Testis (tissue), 2 donors: ENCODE measurements at regions not wholly inside any gene's neighbourhood (a gene's known extent, or its start where the extent isn't known, plus 50 kb on each side); places are given as distances from the start of the nearest gene placed in this dataset.

Experiments used
- POLR2A ChIP-seq: fragments of 450-650 bp; IDR thresholded peaks from one replicate; pipeline ENCODE4 v1.6.1; 2017; ENCODE audit warnings: antibody characterized with exemption, mild to moderate bottlenecking, moderate library complexity
- TF ChIP-seq, protein P1 (sequence below), 3 experiments: fragments of 450-650 bp in 2 of 3; fragments of 200-600 bp in 1 of 3; sonication (generic) in 1 of 3; IDR thresholded peaks; one replicate each; pipeline ENCODE4 v1.5.1; 2016 to 2019; ENCODE audit warnings: antibody characterized with exemption in 3 of 3, mild to moderate bottlenecking in 2 of 3, moderate library complexity in 1 of 3

DNA sequence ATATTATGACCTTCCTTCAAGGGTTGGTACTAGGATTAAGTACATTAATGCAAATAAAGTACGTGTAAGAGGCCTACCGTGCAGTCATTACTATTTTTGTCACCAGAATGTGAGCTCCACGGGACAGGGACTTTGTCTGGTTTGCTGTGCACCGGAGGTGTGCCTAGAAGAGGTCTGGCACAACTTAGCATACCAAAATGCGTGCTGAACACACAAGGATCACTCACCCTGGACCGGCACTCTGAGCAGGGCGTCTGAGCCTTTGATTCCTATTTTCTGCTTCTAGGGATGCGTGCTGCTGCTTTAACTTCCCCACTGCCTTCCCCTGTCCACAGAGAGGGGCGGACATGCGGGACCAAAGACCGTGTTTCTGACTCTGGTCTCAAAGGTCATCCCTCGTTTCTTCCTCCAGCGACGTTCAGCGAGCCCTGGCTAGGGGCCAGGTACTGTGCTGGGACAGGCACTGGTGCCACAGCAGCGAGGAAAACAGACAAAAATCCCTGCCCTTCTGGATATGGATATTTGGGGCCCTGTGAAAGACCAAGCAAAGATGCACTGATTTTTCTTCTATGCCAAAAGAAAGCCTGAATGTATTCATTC, 222.7 kb downstream of the BMP7 start:
- TF ChIP-seq, protein P1, sequence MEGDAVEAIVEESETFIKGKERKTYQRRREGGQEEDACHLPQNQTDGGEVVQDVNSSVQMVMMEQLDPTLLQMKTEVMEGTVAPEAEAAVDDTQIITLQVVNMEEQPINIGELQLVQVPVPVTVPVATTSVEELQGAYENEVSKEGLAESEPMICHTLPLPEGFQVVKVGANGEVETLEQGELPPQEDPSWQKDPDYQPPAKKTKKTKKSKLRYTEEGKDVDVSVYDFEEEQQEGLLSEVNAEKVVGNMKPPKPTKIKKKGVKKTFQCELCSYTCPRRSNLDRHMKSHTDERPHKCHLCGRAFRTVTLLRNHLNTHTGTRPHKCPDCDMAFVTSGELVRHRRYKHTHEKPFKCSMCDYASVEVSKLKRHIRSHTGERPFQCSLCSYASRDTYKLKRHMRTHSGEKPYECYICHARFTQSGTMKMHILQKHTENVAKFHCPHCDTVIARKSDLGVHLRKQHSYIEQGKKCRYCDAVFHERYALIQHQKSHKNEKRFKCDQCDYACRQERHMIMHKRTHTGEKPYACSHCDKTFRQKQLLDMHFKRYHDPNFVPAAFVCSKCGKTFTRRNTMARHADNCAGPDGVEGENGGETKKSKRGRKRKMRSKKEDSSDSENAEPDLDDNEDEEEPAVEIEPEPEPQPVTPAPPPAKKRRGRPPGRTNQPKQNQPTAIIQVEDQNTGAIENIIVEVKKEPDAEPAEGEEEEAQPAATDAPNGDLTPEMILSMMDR (IDR thresholded peaks at IDR 0.05), result no peak
- no peak for TF ChIP-seq POLR2A
